ENCODE measurements at regions not wholly inside any gene's neighbourhood (a gene's known extent, or its start where the extent isn't known, plus 50 kb on each side); places are given as distances from the start of the nearest gene placed in this dataset.

DNA sequence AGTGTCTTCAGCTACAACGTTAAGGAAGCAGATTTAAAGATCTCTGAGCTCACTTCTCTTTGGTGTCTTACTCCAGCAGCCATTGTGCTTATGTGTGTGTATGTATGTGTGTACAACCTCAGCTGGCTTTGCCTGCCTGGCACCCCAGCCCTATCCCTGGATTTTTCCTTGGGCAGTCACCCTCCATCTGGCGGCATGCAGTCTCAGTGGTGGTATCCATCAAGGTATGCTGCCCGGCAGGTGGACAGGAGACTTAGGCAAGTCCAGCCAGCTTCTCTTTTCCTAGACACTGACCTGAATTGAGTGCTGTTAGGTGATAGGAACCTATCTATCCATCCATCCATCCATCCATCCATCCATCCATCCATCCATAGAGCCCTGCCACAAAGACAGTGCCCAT is 280.8 kb upstream of the CCL2 start:
- TF ChIP-seq CTCF (conservative IDR thresholded peaks at IDR 0.05; ENCODE audit: low read length) (no peak), EZH2phosphoT487 (IDR thresholded peaks at IDR 0.05; ENCODE audit: borderline replicate concordance) (no peak)

Measured in Loucy (cell line).